SW480 (cell line): ENCODE measurements at regions not wholly inside any gene's neighbourhood (a gene's known extent, or its start where the extent isn't known, plus 50 kb on each side); places are given as distances from the start of the nearest gene placed in this dataset.

Source experiments
- DNase-seq: peaks from one replicate; pipeline ENCODE4 v3.0.0-alpha.2; 2016; ENCODE audit warnings: low spot score

DNA sequence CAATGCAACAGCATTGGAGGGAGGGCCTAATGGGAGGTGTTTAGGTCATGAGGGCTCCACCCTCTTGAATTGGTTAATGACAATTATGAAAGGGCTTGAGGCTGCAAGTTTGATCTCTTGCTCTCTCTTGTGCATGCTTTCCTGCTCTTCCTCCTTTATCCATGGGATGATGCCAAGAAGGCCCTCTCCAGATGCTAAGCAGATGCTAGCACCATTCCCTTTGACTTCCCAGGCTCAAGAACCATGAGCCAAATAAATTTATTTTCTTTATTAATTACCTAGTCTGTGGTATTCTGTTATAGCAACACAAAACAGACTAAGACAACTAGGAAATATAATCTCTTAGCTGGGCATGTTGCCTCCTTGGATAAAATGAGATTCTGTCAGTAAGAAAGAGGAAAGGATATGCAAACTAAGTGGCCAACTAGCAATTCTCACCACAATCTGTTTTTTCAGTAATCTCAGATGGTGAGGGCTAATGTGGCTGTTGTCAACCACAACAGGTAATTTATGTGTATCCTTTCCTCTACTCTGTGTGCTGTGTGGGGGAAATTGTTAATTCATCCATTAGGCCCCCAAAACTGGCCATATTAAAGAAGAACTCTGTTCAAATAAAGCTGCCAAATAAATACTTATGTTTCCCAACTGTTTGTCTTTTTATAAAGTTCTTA is 269.1 kb upstream of the CD180 start:
- DNase-seq, result no peak

GRCh38 chr5:67462147-67462546 is 265.5 kb upstream of the CD180 start:
- no peak for DNase-seq

- DNase-seq, result no peak
Measured at GRCh38 chr5:67459253-67459652, 262.7 kb upstream of the CD180 start.

- no peak for DNase-seq
Measured at GRCh38 chr5:67455970-67456369, 259.4 kb upstream of the CD180 start.

- no peak for DNase-seq
Measured at GRCh38 chr5:67454957-67455561, 258.5 kb upstream of the CD180 start.

DNA sequence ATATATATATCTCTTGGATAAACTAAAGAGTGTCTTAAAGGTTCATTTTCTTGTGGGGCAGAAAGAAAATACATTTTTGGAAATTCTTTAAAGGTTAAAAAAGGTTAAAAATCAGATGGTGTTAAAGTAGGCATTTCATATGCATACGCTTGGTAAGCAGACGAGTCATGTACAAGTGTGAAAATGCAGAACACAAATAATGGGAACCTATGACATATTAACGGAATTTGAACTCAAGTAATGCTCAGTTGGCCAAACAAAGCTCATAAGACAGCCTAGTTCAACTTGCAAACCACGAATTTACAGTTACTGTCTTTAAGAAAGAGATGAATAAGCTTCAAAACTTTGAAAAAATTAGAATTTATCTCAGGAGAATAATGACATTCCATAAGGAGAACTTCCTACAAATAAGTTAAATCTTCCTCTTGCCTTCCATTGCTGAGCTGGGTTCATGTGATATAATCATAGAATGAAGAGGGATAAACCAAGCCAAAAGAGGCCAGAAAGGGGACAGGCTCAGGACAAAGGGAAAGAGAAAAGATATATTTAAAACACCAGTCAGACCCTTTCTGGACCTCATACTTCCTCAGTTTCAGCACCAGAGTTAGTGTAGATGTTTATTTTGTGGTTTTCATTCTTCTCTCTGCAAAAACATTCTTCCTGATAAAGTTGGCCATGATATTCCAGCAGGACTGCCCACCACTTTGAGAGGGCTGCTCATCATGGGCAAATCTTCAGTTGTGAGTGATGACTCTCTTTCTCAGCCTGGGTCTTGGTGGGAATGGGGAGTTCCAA is 256.7 kb upstream of the CD180 start:
- DNase-seq, result no peak

- no peak for DNase-seq
Measured at GRCh38 chr5:67451640-67452279, 255.2 kb upstream of the CD180 start.

DNA sequence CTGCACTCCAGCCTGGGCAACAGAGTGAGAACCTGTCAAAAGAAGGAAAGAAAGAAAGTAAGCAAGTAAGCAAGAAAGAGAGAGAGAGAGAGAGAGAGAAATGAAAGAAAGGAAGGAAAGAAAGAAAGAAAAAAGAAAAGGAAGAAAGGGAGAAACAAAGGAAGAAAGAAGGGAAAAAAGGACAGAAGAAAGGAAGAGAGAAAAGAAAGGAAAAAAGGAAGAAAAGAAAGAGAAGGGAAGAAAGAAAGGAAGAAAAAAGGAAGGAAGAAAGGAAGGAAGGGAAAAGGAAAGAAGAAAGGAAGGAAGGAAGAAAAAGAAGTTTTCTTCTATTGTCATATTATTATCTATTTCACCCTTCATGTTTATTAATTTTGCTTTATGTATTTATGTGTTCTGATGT is 251.1 kb upstream of the CD180 start:
- DNase-seq, result no peak

DNA sequence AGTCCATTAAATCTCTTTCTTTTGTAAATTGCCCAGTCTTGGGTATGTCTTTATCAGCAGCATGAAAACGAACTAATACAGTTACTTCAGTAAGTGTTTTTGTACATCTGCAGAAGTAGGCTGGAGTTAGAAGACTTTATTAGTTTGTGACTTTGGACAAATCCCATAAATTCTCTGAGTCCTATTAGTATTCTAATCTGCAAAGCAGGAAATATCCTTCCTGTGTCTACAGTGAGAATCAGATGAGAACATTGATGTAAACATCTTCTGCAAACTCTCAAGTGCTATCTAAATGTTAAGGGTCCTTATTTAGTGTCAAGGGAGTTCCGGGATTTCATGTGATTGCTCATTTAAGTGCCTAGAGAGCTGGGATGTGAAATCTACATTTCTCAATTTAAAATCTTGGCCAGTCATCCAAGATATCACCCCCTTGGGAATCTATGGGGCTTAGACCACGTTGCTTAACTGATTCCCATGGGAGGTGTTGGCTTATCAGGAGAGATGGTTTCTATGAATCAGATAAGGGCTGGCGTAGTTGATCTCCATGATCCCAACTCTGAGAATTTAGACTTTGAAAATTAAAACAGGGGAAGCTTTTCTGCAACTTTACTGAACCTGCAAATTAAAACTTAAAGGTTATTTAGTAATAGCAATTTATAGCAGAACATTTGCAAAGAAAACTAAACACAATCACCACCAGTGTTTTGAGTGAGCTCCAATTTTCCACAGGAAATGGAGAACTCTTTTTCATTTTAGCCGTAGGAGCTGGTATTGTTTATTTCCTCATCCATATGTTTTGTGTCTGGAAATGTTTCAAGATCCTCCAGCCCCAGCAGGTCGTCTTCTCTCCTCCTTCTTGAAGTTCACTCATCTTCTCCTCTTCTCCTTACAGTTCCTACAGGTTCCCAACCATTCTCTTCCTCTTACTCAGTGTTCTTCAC is 241.6 kb upstream of the CD180 start:
- no peak for DNase-seq

GRCh38 chr5:67435032-67435431 is 238.4 kb upstream of the CD180 start:
- DNase-seq, result no peak

GRCh38 chr5:67434466-67434865 is 237.9 kb upstream of the CD180 start:
- no peak for DNase-seq

DNA sequence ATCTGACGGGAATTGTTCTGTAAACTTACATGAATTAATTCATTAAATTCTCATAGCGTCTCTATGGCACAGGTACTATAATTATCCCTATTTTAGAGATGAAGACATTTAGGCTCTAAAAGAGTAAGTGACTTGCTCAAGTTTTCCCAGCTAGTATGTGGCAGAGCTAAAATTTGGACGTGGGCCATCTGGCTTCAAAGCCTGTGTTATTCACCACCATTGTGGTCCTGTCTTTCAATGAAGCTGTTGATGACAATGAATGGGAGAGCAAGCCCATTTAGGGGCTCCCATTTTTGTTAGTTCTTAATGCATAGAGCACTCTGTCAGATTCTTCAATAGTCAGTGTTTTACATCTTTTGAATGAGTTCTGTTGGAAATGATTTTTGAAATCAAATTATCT is 236.0 kb upstream of the CD180 start:
- DNase-seq, result no peak

GRCh38 chr5:67431191-67431590 is 234.6 kb upstream of the CD180 start:
- no peak for DNase-seq

- DNase-seq, result no peak
Measured at GRCh38 chr5:67427850-67428298, 231.3 kb upstream of the CD180 start.

DNA sequence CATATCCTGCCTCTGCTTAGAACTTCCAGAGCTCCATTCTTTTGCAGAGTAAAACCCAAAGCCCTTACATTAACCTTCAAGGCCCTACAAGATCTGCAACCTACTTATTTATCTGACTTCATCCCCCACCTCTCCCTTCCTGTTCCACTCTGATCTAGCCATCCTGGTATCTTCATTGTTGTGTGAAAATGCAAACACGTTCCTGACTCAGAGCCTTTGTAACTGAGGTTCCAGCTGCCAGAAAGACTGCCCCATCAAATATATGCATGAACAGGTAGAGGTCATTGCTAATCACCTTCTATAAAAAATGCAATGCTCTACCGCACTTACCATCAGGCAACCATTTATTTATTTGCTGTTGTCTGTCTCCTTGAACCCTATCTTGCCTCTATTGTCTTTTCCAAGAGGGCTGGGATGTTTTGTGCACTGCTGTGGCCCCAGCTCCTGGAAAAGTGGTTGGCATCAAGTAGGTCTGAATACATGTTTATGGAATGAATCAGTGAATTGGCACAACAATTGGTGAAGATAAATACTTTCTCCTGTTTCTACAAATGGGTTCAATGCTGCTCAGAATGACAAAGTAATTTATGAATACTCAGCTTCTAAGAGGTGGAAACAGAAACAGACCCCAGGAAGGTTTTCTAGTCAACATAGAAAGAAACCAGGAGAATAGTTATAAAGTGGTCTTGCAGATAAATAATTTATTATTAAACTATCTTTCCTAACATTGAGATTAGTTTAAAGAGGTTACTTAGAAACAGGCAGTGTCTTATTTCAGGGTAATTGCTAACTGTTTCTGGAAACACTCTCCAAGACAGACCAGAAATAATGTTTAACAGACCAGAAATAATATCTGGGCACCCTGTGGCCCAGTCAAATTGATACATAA is 230.6 kb upstream of the CD180 start:
- DNase-seq, result no peak

GRCh38 chr5:67425514-67425913 is 228.9 kb upstream of the CD180 start:
- no peak for DNase-seq

DNA sequence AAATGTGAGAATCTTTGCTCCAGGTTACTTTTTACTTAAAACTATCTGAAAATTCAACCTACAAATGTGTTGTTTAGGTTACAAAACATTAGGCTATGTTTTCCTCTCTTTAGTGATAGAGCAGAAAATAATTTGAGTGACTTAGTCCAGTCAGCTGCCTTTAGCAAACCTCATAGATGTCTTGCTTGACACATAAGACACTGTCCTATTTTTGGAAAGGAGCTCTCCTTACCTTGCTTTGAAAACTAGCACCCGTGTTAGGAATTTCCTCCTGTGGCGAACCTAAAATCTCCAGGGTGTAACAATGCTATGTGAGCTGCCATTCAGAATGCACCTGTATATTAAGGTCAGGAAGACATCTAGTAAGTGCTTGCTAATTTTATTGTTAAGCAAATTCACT is 221.2 kb upstream of the CD180 start:
- DNase-seq, result no peak

DNA sequence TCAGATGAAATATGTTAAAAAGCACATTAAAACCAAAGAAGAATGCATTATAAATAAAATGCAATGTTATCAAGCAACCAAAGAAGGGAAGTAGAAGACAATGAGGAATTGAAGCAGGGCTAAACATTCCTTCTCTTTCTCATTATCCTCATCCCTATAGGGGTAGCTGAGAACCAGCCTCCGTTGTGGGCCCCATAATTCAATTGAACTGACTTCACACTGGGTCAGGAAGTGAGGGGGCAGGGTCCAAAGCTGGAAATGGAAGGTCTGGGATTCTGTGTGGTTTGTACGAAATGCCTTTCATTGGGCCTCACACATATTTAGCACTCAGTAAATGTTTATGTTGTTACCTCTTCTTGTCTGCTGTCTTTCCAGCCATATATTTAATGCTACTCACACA is 220.4 kb upstream of the CD180 start:
- DNase-seq, result no peak

DNA sequence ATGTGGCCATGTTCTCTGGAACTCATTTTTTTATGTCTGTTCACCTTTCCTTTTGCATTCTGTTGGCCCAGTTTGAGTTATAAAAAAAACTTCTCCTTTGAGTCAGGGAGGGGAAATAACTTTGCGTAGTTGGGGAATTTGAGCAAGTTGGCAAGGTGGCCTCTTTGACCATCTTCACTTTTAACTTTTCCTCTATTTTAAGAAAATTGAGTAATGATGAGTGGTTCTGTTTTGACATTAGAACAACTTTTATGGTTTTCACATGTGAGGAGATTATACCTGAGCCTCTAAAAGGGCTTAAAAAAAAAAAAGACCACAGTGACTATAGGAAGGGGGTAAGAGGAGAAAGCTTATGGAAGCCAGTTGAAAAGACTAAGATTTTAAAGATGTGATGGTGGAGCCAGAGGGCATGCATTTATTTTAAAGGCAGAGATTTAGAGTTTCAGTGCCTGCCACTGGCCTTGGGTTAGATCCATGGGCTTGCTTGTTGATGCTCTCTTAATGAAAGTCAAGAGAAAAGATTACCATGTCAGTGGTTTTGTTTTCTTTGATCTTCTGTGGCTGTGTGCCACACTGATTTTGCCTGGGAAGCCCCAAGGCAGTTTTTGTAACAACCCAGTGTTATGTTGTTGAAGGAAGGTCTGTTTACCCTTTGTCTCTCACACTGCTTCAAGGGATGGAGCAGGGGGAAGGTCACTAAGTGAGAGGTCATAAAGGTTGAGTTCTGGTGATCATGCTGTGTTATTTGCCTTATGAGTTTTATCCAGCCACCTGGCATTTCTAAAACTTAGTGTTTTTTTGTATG is 219.7 kb upstream of the CD180 start:
- peak; percentile 12 for DNase-seq

DNA sequence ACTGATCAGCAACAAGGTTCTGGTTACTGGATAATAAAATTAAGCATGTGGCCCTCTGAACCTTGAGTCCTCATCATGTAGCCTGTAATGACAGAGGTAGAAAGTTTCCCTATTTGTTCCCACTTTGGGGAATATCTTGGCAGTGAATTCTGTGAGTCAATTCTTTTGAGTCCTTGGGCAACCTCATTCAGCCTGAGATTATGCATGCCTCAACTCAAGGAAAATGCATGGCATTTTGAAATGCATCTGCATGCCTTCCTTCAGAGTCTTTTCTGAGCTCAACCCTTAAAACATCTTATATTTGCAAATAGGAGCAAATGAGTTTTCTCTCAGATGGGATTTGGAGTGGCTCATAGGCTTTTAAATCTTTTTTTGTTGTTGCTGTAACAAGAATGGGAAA is 218.1 kb upstream of the CD180 start:
- no peak for DNase-seq
